IPS-20b (cell line): ENCODE measurements at regions not wholly inside any gene's neighbourhood (a gene's known extent, or its start where the extent isn't known, plus 50 kb on each side); places are given as distances from the start of the nearest gene placed in this dataset.

Experiments used
- H3K27ac ChIP-seq: one replicate; pipeline ENCODE4 v1.5.1; 2013; ENCODE audit warnings: low read length
- H3K27me3 ChIP-seq: 2 replicates; pipeline ENCODE4 v1.6.1; 2013; ENCODE audit warnings: mild to moderate bottlenecking, low read length, inconsistent platforms; ENCODE audit not compliant: insufficient read depth
- H3K36me3 ChIP-seq: 2 replicates; pipeline ENCODE4 v1.6.1; 2013; ENCODE audit warnings: low read depth, mild to moderate bottlenecking, inconsistent platforms, low read length, moderate library complexity; ENCODE audit not compliant: insufficient read depth
- H3K4me1 ChIP-seq: 2 replicates; pipeline ENCODE4 v1.6.1; 2013; ENCODE audit warnings: mild to moderate bottlenecking, control low read depth, inconsistent platforms, low read length, moderate library complexity; ENCODE audit not compliant: insufficient read depth
- H3K4me3 ChIP-seq: 2 replicates; pipeline ENCODE4 v1.5.1; 2013; ENCODE audit warnings: mild to moderate bottlenecking, low read length, inconsistent platforms
- H3K9ac ChIP-seq: 2 replicates; pipeline ENCODE4 v1.6.1; 2013; ENCODE audit warnings: low read depth, mild to moderate bottlenecking, inconsistent platforms, low read length, moderate library complexity
- H3K9me3 ChIP-seq: 2 replicates; pipeline ENCODE4 v1.6.1; 2013; ENCODE audit warnings: mild to moderate bottlenecking, low read depth, low read length, inconsistent platforms; ENCODE audit not compliant: insufficient read depth

GRCh38 chr4:32199639-32200038 is 1479.5 kb downstream of the PCDH7 start:
- Histone ChIP-seq H3K27ac (no peak overlapping the region), H3K9ac (no peak overlapping the region), H3K36me3 (no peaks in the 10 kb centered on the region), H3K4me3 (no peak overlapping the region), H3K27me3 (no peaks in the 10 kb centered on the region), H3K9me3 (no peaks in the 10 kb centered on the region; the same call in 1 of the 2 replicates), H3K4me1 (no peaks in the 10 kb centered on the region)

- Histone ChIP-seq H3K4me3 (no peak overlapping the region), H3K9ac (no peak overlapping the region), H3K36me3 (no peaks in the 10 kb centered on the region), H3K27me3 (no peaks in the 10 kb centered on the region), H3K4me1 (no peaks in the 10 kb centered on the region), H3K9me3 (peaks cover 5% of the 10 kb centered on the region), H3K27ac (no peak overlapping the region)
Observed at GRCh38 chr4:32203340-32203739, 1483.2 kb downstream of the PCDH7 start.

GRCh38 chr4:32206756-32207155 is 1486.6 kb downstream of the PCDH7 start:
- Histone ChIP-seq H3K36me3 (no peaks in the 10 kb centered on the region), H3K4me3 (no peak overlapping the region), H3K9me3 (peaks cover 5% of the 10 kb centered on the region), H3K27me3 (no peaks in the 10 kb centered on the region), H3K9ac (no peak overlapping the region), H3K4me1 (no peaks in the 10 kb centered on the region), H3K27ac (no peak overlapping the region)

GRCh38 chr4:32207456-32207855 is 1487.3 kb downstream of the PCDH7 start:
- no peaks in the 10 kb centered on the region for H3K4me1 ChIP-seq
- no peak overlapping the region for H3K4me3 ChIP-seq
- no peak overlapping the region for H3K27ac ChIP-seq
- H3K9ac ChIP-seq = no peak overlapping the region
- H3K36me3 ChIP-seq = no peaks in the 10 kb centered on the region
- H3K9me3 ChIP-seq = peaks cover 5% of the 10 kb centered on the region
- no peaks in the 10 kb centered on the region for H3K27me3 ChIP-seq

GRCh38 chr4:32215277-32215676 is 1495.1 kb downstream of the PCDH7 start:
- Histone ChIP-seq H3K9ac (no peak overlapping the region), H3K4me3 (no peak overlapping the region), H3K4me1 (no peaks in the 10 kb centered on the region), H3K27ac (no peak overlapping the region), H3K36me3 (no peaks in the 10 kb centered on the region), H3K27me3 (no peaks in the 10 kb centered on the region), H3K9me3 (no peaks in the 10 kb centered on the region)

GRCh38 chr4:32216502-32216901 is 1496.3 kb downstream of the PCDH7 start:
- Histone ChIP-seq H3K9me3 (no peaks in the 10 kb centered on the region), H3K4me3 (no peak overlapping the region), H3K27me3 (no peaks in the 10 kb centered on the region), H3K27ac (no peak overlapping the region), H3K9ac (no peak overlapping the region), H3K36me3 (no peaks in the 10 kb centered on the region), H3K4me1 (no peaks in the 10 kb centered on the region)

DNA sequence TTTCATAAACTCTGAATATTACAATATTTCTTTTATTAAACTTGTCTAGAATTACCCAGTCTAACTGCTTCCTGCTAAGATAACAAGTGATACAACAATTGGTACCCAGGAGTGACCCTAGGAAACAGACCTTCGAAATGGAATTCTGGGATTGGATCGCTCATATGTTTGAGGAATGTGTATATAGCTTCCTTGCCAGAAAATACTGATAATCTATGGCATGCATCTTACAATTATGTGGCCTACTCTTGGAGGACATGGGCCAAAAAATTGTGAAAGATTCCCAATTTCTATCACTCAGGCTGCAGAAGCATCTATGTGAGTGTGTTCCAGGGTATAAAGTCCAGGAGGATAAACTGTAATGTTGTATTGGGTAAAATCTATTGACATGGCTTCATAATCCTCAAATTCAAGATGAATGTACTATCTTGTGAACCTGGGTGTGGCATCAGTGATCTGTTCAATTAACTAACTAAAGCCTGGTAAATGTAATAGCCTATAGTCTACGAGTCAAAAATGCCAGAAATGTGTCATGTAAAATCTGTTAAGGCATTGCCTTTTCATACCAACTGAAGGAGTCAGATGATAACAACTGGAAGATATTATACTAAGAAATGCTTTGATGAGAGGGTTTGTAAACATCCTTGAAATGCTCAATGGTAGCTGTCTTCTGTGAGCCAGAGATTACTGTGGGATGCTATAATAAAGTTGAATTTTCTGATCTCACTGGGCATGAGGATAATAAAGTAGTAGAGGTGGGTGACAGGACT is 1499.3 kb downstream of the PCDH7 start:
- no peak overlapping the region for H3K4me3 ChIP-seq
- H3K36me3 ChIP-seq = no peaks in the 10 kb centered on the region
- no peak overlapping the region for H3K27ac ChIP-seq

DNA sequence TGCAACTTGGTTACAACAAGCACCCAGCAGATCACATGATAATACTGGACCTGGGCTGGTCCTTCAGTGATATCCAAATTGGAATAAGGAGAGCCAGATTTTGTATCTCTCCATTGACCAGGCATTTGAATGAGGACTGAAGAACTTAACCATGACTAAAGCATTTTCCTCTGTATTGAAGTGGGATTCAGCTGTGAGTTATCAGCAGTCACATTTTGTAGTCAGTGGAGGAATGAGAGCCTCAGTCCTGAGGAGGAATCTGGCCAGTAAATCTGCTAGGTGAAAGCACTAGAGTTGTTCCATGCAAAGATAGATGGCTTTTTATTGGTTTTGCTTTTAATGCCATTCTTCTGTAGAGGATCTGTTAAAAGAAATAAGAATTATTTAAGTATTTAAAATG is 1506.0 kb downstream of the PCDH7 start:
- no peaks in the 10 kb centered on the region for H3K9me3 ChIP-seq
- H3K4me3 ChIP-seq = no peak overlapping the region
- no peaks in the 10 kb centered on the region for H3K4me1 ChIP-seq
- no peak overlapping the region for H3K27ac ChIP-seq
- H3K9ac ChIP-seq = no peak overlapping the region
- H3K36me3 ChIP-seq = no peaks in the 10 kb centered on the region
- no peaks in the 10 kb centered on the region for H3K27me3 ChIP-seq

More for the DNA sequence above, 1499.3 kb downstream of the PCDH7 start:
- Histone ChIP-seq H3K9me3 (no peaks in the 10 kb centered on the region), H3K9ac (no peak overlapping the region), H3K27me3 (no peaks in the 10 kb centered on the region), H3K4me1 (no peaks in the 10 kb centered on the region)

DNA sequence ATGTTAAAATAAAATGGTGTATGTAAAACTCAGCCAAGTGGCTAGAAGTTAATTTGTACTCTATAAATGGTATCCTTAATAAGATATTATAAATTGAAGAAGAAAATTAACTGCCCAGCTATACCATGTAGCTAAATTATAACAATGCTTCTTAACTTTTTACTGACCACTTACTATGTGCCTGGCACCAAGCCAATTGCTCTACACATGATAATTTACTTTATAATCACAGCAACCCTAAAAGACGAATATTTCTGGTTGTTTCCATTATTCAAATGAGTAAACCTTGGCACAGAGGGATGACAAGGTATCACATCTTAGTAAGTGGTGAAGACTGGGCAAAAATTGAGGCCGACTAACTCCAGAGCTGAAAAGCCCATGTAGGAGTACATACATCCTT is 1506.6 kb downstream of the PCDH7 start:
- Histone ChIP-seq H3K36me3 (no peaks in the 10 kb centered on the region), H3K4me1 (no peaks in the 10 kb centered on the region), H3K9me3 (no peaks in the 10 kb centered on the region), H3K9ac (no peak overlapping the region), H3K27me3 (no peaks in the 10 kb centered on the region), H3K27ac (no peak overlapping the region), H3K4me3 (no peak overlapping the region)

- Histone ChIP-seq H3K9me3 (no peaks in the 10 kb centered on the region), H3K27me3 (no peaks in the 10 kb centered on the region), H3K4me3 (no peak overlapping the region), H3K9ac (no peak overlapping the region), H3K4me1 (no peaks in the 10 kb centered on the region), H3K27ac (no peak overlapping the region), H3K36me3 (no peaks in the 10 kb centered on the region)
Observed at GRCh38 chr4:32243926-32244325, 1523.8 kb downstream of the PCDH7 start.

GRCh38 chr4:32249040-32249439 is 1528.9 kb downstream of the PCDH7 start:
- Histone ChIP-seq H3K4me1 (no peaks in the 10 kb centered on the region), H3K27ac (no peak overlapping the region), H3K9ac (no peak overlapping the region), H3K27me3 (no peaks in the 10 kb centered on the region), H3K4me3 (no peak overlapping the region), H3K36me3 (no peaks in the 10 kb centered on the region), H3K9me3 (no peaks in the 10 kb centered on the region)

- H3K36me3 ChIP-seq = no peaks in the 10 kb centered on the region
- no peak overlapping the region for H3K4me3 ChIP-seq
- H3K4me1 ChIP-seq = no peaks in the 10 kb centered on the region
- H3K27ac ChIP-seq = no peak overlapping the region
- H3K9ac ChIP-seq = no peak overlapping the region
- H3K27me3 ChIP-seq = no peaks in the 10 kb centered on the region
- H3K9me3 ChIP-seq = no peaks in the 10 kb centered on the region
Observed at GRCh38 chr4:32251126-32251525, 1531.0 kb downstream of the PCDH7 start.
